ENCODE measurements at regions not wholly inside any gene's neighbourhood (a gene's known extent, or its start where the extent isn't known, plus 50 kb on each side); places are given as distances from the start of the nearest gene placed in this dataset.

- in situ Hi-C loops (cut with MboI; ENCODE audit: low sequenced_read_pairs): no loop called here
These were observed 85.2 kb upstream of the PPARA start for GRCh38 chr22:46064966-46065666.

- in situ Hi-C loops (cut with MboI; ENCODE audit: low sequenced_read_pairs): no loop called here
These were observed 84.5 kb upstream of the PPARA start for GRCh38 chr22:46065691-46066454.

DNA sequence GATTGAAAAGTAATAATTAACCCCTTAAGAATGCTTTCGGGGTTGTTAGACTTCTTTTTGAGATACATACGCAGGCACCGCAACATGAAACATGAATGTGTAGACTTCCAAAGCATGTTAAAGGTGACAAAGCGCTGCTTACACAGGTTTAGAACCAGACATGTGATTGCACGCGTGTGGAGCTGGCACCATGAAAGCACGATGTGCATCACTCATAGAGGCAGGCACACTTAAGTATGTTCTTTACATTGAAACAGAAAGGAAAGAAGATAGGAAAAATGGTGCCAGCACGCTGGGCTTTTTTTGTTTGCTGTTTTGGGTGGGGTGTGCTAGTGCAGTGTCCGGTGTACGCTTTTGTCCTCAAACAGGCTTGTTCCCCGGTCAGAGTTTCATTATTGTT is 83.6 kb upstream of the PPARA start:
- in situ Hi-C loops (cut with MboI; ENCODE audit: low sequenced_read_pairs): no loop called here

GRCh38 chr22:46067159-46068111 is 82.9 kb upstream of the PPARA start:
- in situ Hi-C loops (cut with MboI; ENCODE audit: low sequenced_read_pairs): no loop called here

DNA sequence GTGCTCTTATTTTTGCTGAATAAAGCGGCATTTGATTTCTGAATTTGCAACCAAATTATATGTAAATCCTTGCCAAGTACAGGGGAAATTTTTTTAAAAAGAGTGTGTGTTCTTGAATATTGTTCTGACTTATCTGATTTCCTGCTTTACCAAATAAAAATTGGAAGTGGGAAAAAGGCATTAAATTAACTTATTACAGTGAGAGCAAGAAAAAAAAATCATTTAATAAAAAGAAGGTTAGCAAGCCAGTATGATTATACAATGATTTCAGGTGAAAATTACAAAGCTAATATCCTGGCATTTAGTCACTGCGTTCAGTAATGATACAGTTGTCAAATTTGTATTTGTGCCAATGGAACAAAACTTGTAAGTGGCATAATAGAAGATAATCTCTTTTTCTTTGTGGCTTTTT is 82.1 kb upstream of the PPARA start:
- in situ Hi-C loops (cut with MboI; ENCODE audit: low sequenced_read_pairs): no loop called here

GRCh38 chr22:46068593-46069491 is 81.5 kb upstream of the PPARA start:
- in situ Hi-C loops (cut with MboI; ENCODE audit: low sequenced_read_pairs): no loop called here

DNA sequence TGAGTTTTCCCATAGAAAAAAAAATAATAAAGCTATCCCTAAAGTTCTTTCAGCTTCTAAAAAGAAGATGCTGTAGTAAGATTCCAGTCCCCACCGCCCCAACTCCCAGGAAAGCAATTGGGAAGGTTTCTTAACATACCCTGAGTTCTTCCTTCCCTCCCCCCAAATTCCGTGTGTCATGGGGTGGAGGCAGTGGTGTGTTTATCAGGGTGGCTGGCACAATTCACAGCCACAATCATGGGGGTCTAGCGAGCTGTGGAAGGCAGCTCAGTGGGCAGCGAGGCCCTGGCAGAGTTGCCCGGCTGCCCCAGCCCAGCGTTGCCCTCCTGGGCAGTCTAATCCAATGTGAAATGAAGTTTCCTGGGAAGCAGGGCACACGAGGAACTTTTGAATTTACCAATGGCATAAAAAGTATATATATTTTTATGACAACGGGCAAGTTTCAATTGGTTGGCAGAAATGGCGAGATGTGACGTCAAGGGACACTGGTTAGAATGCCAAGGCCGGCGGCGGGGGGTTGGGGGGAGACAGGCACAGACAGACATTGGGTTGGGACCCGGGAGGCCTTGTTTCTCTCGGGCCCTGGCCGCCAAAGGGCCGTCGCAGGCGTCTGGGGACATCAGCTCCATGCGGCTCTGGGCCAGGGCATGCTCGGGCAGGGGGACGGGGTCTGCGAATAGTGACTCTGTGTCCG is 80.7 kb upstream of the PPARA start:
- in situ Hi-C loops (cut with MboI; ENCODE audit: low sequenced_read_pairs): no loop called here

- in situ Hi-C loops (cut with MboI; ENCODE audit: low sequenced_read_pairs): no loop called here
These were observed 80.0 kb upstream of the PPARA start for GRCh38 chr22:46070215-46070802.

DNA sequence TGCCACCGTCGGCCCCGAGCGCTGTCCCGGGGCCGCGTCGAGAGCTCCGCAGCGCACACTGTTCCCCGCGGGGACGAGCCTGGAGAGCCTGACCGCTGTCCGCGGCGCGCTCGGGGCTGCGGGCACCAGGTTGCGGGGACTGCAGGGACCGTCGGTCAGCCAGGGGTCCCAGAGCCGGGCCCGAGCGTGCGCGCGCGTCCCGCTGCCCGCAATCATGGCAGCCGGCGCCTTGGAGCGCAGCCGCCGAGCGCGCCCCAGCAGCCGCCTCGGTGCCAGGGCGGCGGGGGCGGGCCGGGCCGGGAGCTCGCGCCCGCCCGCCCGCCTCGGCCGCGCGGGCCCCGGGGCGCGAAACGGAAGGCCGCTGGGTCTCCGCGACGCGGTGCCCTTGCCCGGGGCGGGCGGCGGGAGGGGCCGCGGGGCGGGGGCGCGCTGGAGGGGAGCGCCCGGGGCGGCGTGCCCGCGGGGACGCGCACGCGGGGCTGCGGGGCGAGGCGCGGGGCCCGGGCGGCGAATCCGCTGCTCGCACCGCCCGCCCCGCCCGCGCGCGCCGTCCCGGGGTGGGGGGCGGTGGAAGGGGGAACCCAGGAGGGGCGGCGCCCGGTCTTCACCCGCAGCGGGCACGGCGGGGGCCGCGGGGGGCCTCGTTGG is 79.4 kb upstream of the PPARA start:
- in situ Hi-C loops (cut with MboI; ENCODE audit: low sequenced_read_pairs): no loop called here

DNA sequence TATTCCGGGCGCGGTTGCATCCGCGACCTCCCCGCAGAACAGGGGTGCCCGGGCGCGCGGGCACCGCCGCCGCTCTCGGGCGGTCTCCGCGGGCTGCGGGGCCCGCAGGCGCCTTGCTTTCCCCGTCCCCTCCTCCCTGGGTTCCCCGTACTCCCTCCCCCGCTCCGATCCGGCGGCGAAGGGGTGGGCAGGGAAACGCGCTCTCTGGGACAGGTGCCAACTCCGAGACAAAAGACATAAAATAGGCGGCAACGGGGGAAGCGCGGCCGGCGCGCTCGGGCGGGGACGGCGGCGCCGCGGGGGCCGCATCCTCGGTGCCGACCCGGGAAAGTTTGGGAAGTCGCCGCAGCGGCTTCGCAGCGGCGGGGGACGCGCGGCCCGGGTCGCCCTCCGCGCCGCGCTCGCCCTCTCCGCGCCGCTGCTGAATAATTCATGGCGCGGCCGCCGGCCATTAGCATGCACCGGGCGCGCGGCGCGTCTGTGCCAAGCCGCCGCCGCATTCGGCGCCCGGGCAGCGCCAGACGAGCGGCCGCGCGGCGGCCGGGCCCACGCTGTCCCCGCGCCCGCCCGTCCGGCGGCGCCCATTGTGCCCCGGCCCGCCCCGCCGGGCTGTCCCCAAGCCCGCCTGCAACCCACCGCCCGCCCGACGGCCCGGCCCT is 78.7 kb upstream of the PPARA start:
- in situ Hi-C loops (cut with MboI; ENCODE audit: low sequenced_read_pairs): no loop called here

DNA sequence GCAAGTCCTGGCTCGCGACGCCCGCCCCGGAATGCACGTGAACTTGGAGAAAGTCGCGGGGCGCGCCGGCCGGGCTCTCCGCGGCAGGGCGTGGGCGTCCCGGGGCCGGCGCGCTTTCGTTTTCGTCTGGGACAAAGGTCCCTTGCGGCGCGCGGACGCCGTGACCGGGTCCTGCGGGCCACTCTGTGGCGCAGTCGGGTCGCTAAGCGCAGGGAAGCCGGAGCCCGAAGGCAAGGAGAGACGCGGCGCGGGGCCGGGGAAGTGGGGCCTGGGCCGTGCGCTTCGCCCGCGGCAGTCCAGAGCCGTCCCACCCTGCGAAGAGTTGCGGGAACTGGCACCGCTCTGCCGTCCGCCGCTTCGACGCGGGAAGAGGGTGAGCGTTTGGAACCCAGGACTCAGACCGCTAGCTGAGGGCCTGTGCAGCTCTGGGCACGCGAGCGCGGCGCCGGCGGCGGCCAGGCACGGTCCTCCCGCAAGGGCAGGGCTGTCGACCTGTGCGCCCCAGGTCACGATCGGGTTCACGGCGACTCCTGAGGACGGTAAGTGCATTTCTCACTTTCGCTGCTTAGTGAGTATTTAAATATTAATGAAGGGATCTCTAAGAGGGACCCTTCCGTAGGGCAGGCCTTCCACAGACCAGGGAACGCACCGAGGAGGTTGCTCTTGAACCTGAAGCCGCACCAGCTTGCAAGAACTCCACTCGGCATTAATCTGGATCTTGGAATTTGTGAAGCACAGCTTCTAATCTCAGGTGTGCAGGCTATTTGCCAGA is 78.0 kb upstream of the PPARA start:
- in situ Hi-C loops (cut with MboI; ENCODE audit: low sequenced_read_pairs): no loop called here

GRCh38 chr22:46072981-46073682 is 77.2 kb upstream of the PPARA start:
- in situ Hi-C loops (cut with MboI; ENCODE audit: low sequenced_read_pairs): no loop called here

GRCh38 chr22:46073683-46074504 is 76.4 kb upstream of the PPARA start:
- in situ Hi-C loops (cut with MboI; ENCODE audit: low sequenced_read_pairs): no loop called here

DNA sequence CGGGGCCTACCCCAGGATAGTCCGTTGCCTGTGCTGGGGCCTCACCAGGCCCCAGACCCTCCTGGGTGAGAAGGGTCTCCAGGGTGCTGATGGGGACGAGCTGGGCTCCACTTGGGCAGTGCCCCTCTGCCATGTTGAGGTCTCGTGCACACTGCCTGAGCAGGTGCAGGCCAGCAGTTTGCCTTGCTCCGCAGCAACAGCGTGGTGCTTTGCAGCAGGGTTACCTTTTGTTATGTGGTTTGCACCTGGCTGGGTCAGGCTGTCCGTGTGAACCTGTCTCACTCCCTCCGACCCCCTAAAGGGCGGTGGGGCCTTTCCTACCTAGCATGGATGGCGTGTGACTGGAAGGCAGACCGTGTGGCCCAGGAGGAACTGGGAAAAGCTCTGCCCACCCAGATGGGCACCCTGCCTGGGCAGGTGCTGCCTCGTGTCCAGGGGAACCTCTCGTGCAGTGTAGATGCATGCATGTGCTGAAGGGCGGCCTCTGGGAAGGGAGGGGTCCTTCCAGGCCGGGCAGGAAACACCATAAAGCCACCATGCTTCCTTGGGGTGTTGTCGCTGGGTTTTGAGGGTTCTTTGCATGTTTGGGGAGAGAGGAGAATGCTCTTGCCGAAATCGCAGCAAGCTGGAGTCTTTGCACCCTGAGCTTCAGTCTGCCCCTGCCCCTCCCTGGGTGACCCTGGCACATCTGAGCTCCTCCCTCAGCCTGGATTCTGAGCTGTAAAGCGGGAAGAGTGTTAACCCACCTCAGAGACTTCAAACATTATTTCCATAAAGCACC is 75.4 kb upstream of the PPARA start:
- in situ Hi-C loops (cut with MboI; ENCODE audit: low sequenced_read_pairs): no loop called here

DNA sequence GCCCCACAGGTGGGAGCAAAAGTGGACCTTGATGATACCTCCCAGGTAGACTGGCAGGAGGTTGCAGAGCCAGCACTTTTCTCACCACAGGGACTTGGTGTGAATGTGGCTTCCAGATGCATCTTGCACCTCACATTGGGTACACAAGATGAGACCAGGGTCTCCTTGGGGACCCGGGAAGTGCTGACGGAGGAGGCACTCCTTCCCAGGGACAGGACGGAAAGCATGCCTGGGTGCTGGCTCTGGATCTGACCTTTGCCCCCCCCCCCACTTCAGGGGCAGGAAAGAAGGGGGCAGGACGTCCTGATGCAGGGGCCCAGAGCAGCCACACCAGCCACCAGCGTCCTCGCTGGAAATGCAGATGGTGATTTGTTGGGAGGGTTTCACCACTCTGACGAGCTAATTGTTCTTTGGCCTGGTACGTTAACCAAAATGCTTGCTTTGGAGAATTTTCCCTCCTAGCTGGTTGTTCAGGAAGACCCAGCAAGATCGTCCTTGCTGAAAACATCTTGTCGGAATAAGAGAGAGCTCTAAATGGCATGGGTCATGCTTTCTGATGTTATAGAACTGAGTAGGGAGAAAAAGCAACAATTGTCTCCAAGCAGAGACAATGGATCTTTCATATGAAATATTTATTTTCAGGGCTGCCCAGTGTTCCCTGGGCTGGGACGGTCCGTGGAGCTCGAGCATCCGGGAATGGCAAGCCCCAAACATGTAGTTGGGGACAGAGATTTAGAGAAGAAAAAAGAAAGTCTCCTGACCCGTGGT is 74.4 kb upstream of the PPARA start:
- in situ Hi-C loops (cut with MboI; ENCODE audit: low sequenced_read_pairs): no loop called here
